Brain microvascular endothelial cell (primary cell): ENCODE measurements at regions not wholly inside any gene's neighbourhood (a gene's known extent, or its start where the extent isn't known, plus 50 kb on each side); places are given as distances from the start of the nearest gene placed in this dataset.
A peak's percentile ranks its signal among the peaks of the same experiment; 100 is the strongest.

ENCODE experiments used
- DNase-seq: peaks from one replicate; pipeline ENCODE4 v3.0.0-alpha.2; 2020
- H3K27ac ChIP-seq: fragments of 250-450 bp; sonication (Bioruptor Pico); 2 replicates; pipeline ENCODE4 v1.5.1; 2020; ENCODE audit warnings: mild to moderate bottlenecking, moderate library complexity
- H3K27me3 ChIP-seq: fragments of 250-450 bp; sonication (Bioruptor Pico); replicated peaks from 2 replicates; pipeline ENCODE4 v1.5.1; 2020; ENCODE audit warnings: mild to moderate bottlenecking
- H3K36me3 ChIP-seq: fragments of 250-450 bp; sonication (Bioruptor Pico); replicated peaks from 2 replicates; pipeline ENCODE4 v1.5.1; 2020; ENCODE audit warnings: mild to moderate bottlenecking
- H3K4me3 ChIP-seq: 2 replicates; pipeline ENCODE4 v1.5.1; 2011; ENCODE audit warnings: low read depth, mild to moderate bottlenecking, control low read depth, low read length, moderate library complexity
- CTCF ChIP-seq: IDR thresholded peaks from 2 replicates; pipeline ENCODE4 v1.5.1; 2011; ENCODE audit warnings: low read depth, mild to moderate bottlenecking, moderate library complexity, low read length, control low read depth, inconsistent platforms; ENCODE audit errors: missing control alignments
- in situ Hi-C: cut with HindIII; loops from 2 replicates; pipeline ENCODE4 v1.10.0; 2017; ENCODE audit warnings: low sequenced_read_pairs, low pct_ligation_motif_present

- peak overlapping the region; percentile 99 for H3K27ac ChIP-seq
- no peaks in the 10 kb centered on the region for H3K36me3 ChIP-seq
- no peak overlapping the region for H3K4me3 ChIP-seq
- no peaks in the 10 kb centered on the region for H3K27me3 ChIP-seq
- TF ChIP-seq CTCF: no peak
- DNase-seq: no peak
- in situ Hi-C loops: no loop called here
Observed at GRCh38 chr2:215772634-215773563, 240.5 kb downstream of the MREG start.

- H3K36me3 ChIP-seq: no peaks in the 10 kb centered on the region
- no peaks in the 10 kb centered on the region for H3K27me3 ChIP-seq
- in situ Hi-C loops: no loop called here
- DNase-seq: peak; percentile 94
- TF ChIP-seq CTCF: no peak
- no peak overlapping the region for H3K4me3 ChIP-seq
- peak overlapping the region; percentile 99 for H3K27ac ChIP-seq
Observed at GRCh38 chr2:215772003-215772402, 241.3 kb downstream of the MREG start.

- Histone ChIP-seq H3K36me3 (no peaks in the 10 kb centered on the region), H3K27me3 (no peaks in the 10 kb centered on the region), H3K4me3 (no peak overlapping the region), H3K27ac (peak overlapping the region; percentile 99)
- TF ChIP-seq CTCF: no peak
- in situ Hi-C loops: no loop called here
- peak; percentile 72 for DNase-seq
Observed at GRCh38 chr2:215771241-215771640, 242.1 kb downstream of the MREG start.

- Histone ChIP-seq H3K4me3 (no peak overlapping the region), H3K36me3 (no peaks in the 10 kb centered on the region), H3K27ac (peak overlapping the region; percentile 99), H3K27me3 (no peaks in the 10 kb centered on the region)
- in situ Hi-C loops: no loop called here
- no peak for DNase-seq
- no peak for TF ChIP-seq CTCF
Observed at GRCh38 chr2:215770668-215771067, 242.7 kb downstream of the MREG start.

GRCh38 chr2:215769246-215769645 lies 244.1 kb downstream of the MREG start:
- Histone ChIP-seq H3K27ac (no peak overlapping the region), H3K4me3 (no peak overlapping the region), H3K36me3 (no peaks in the 10 kb centered on the region), H3K27me3 (no peaks in the 10 kb centered on the region)
- DNase-seq: no peak
- no peak for TF ChIP-seq CTCF
- in situ Hi-C loops: no loop called here

GRCh38 chr2:215767625-215768024 lies 245.7 kb downstream of the MREG start:
- H3K4me3 ChIP-seq: no peak overlapping the region
- no peak for TF ChIP-seq CTCF

More at GRCh38 chr2:215767625-215768024, 245.7 kb downstream of the MREG start:
- in situ Hi-C loops: no loop called here
- H3K27ac ChIP-seq: no peak overlapping the region
- no peak for DNase-seq
- no peaks in the 10 kb centered on the region for H3K36me3 ChIP-seq
- no peaks in the 10 kb centered on the region for H3K27me3 ChIP-seq
